Thoracic aorta (tissue), 2 donors: ENCODE measurements at regions not wholly inside any gene's neighbourhood (a gene's known extent, or its start where the extent isn't known, plus 50 kb on each side); places are given as distances from the start of the nearest gene placed in this dataset.

Experiments
- ATAC-seq: fragments of 150-250 bp; one replicate; pipeline ENCODE4 v1.8.0; 2017; ENCODE audit warnings: low read depth; ENCODE audit not compliant: insufficient number of reproducible peaks, low FRiP score
- DNase-seq: peaks from one replicate; pipeline ENCODE4 v3.0.0-alpha.2; 2020; ENCODE audit warnings: low spot score
- H3K27ac ChIP-seq, 2 donors: fragments of 200-600 bp; sonication (generic); 1 replicate in 1 of 2; 2 replicates in 1 of 2; pipeline ENCODE4 v1.5.1; 2016; ENCODE audit warnings: mild to moderate bottlenecking in 2 of 2, moderate library complexity in 2 of 2
- H3K27me3 ChIP-seq: fragments of 200-600 bp; sonication (generic); replicated peaks from 2 replicates; pipeline ENCODE4 v1.6.0; 2016; ENCODE audit warnings: mild to moderate bottlenecking; ENCODE audit not compliant: insufficient read depth
- H3K36me3 ChIP-seq: fragments of 200-600 bp; sonication (generic); one replicate; pipeline ENCODE4 v1.5.1; 2016
- H3K4me1 ChIP-seq, 2 donors: fragments of 200-600 bp; sonication (generic); 1 replicate in 1 of 2; 2 replicates in 1 of 2; pipeline versions ENCODE4 v1.5.1 to v1.6.0; 2016; ENCODE audit warnings: low read depth in 2 of 2, mild to moderate bottlenecking in 1 of 2; ENCODE audit not compliant: control insufficient read depth in 1 of 2
- H3K4me3 ChIP-seq: fragments of 200-600 bp; sonication (generic); 2 replicates; pipeline ENCODE4 v1.5.1; 2016; ENCODE audit warnings: mild to moderate bottlenecking
- H3K9me3 ChIP-seq: fragments of 200-600 bp; sonication (generic); 2 replicates; pipeline ENCODE4 v1.5.1; 2016
- CTCF ChIP-seq: fragments of 200-600 bp; sonication (generic); IDR thresholded peaks from one replicate; pipeline ENCODE4 v1.5.1; 2019; ENCODE audit warnings: antibody characterized with exemption

GRCh38 chr3:148408667-148409066, 289.0 kb upstream of the AGTR1 start:
- Histone ChIP-seq H3K9me3 (no peaks in the 10 kb centered on the region), H3K36me3 (no peaks in the 10 kb centered on the region), H3K27me3 (no peaks in the 10 kb centered on the region), H3K27ac (no peak overlapping the region), H3K4me3 (no peak overlapping the region), H3K4me1 (no peaks in the 10 kb centered on the region)
- DNase-seq (no peak), ATAC-seq (no peak)
- no peak for TF ChIP-seq CTCF

GRCh38 chr3:148420242-148420641, 277.5 kb upstream of the AGTR1 start:
- Histone ChIP-seq H3K4me1 (no peaks in the 10 kb centered on the region), H3K4me3 (no peak overlapping the region), H3K27me3 (no peaks in the 10 kb centered on the region), H3K27ac (no peak overlapping the region), H3K36me3 (no peaks in the 10 kb centered on the region), H3K9me3 (no peaks in the 10 kb centered on the region)
- ATAC-seq (no peak), DNase-seq (no peak)
- no peak for TF ChIP-seq CTCF

GRCh38 chr3:148428862-148429605, 268.7 kb upstream of the AGTR1 start:
- TF ChIP-seq CTCF, result no peak
- Histone ChIP-seq H3K4me1 (no peaks in the 10 kb centered on the region), H3K27me3 (no peaks in the 10 kb centered on the region), H3K27ac (no peak overlapping the region), H3K4me3 (no peak overlapping the region), H3K9me3 (no peaks in the 10 kb centered on the region), H3K36me3 (no peaks in the 10 kb centered on the region)
- ATAC-seq (no peak), DNase-seq (no peak)

- ATAC-seq, result no peak
These were observed 264.0 kb upstream of the AGTR1 start for GRCh38 chr3:148433665-148434064.

GRCh38 chr3:148435534-148435933, 262.2 kb upstream of the AGTR1 start:
- no peak overlapping the region for H3K27ac ChIP-seq
- no peaks in the 10 kb centered on the region for H3K4me1 ChIP-seq
- no peaks in the 10 kb centered on the region for H3K36me3 ChIP-seq
- H3K9me3 ChIP-seq, result no peaks in the 10 kb centered on the region
- DNase-seq, result no peak
- ATAC-seq, result no peak
- no peaks in the 10 kb centered on the region for H3K27me3 ChIP-seq
- H3K4me3 ChIP-seq, result no peak overlapping the region
- no peak for TF ChIP-seq CTCF

More at GRCh38 chr3:148433665-148434064, 264.0 kb upstream of the AGTR1 start:
- no peaks in the 10 kb centered on the region for H3K36me3 ChIP-seq
- no peak overlapping the region for H3K27ac ChIP-seq
- DNase-seq, result no peak
- TF ChIP-seq CTCF, result no peak
- no peaks in the 10 kb centered on the region for H3K27me3 ChIP-seq
- no peaks in the 10 kb centered on the region for H3K9me3 ChIP-seq
- no peaks in the 10 kb centered on the region for H3K4me1 ChIP-seq
- H3K4me3 ChIP-seq, result no peak overlapping the region
